Testis (tissue), 2 donors: ENCODE measurements at regions not wholly inside any gene's neighbourhood (a gene's known extent, or its start where the extent isn't known, plus 50 kb on each side); places are given as distances from the start of the nearest gene placed in this dataset.

Experiments used
- CTCF ChIP-seq, 3 experiments: fragments of 450-650 bp in 2 of 3; fragments of 200-600 bp in 1 of 3; sonication (generic) in 1 of 3; IDR thresholded peaks; one replicate each; pipeline ENCODE4 v1.5.1; 2016 to 2019; ENCODE audit warnings: antibody characterized with exemption in 3 of 3, mild to moderate bottlenecking in 2 of 3, moderate library complexity in 1 of 3
- POLR2A ChIP-seq: fragments of 450-650 bp; IDR thresholded peaks from one replicate; pipeline ENCODE4 v1.6.1; 2017; ENCODE audit warnings: antibody characterized with exemption, mild to moderate bottlenecking, moderate library complexity

- TF ChIP-seq CTCF (IDR thresholded peaks at IDR 0.05) = no peak
- TF ChIP-seq POLR2A = no peak
These were observed 242.1 kb upstream of the KIRREL3 start for GRCh38 chr11:127242676-127243075.
